Kidney capillary endothelial cell (primary cell): ENCODE measurements at regions not wholly inside any gene's neighbourhood (a gene's known extent, or its start where the extent isn't known, plus 50 kb on each side); places are given as distances from the start of the nearest gene placed in this dataset.
"Not testable (repeated sequence)": the region's sequence is repeated elsewhere in the genome, so short reads cannot be mapped to it uniquely, and the experiment has no call there.

Experiments used
- DNase-seq: peaks from one replicate; pipeline ENCODE4 v3.0.0-alpha.2; 2018; ENCODE audit warnings: low spot score

DNA sequence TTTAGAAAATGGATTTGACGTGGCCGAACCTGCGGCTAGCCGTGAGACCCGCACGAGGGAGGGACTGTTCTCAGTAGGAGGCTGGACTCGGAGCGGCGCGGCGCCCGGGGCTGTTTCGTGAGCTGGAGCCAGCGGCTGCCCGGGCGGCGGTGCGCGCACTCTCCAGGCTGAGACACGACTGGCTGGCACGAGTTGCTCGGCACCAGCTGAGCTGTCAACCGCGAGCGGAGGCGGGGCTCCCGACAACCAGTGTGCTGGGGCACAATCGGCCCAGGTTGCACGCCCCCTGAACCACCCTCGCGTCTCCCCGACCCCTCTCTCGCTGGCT, 58.5 kb upstream of the NBPF26 start:
- not testable (repeated sequence) for DNase-seq

DNA sequence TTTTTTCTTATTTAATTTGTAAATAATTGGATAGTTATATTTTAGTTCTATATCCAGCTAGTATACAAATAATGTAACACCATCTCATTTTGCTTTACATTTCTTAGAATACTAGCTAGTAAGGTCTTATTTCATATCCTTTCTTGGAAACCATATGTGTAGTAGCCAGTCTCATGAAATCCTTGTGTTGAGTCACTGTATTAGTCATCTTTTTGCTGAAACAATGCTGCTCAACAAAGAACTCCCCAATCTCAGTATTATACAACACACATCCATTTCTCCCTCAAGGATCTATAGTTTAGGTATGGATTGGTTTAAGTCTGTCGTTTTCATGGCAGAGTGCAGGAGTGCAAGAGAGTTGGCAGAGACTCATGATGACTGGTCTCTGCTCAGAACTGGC, 55.6 kb upstream of the NBPF26 start:
- not testable (repeated sequence) for DNase-seq
